Activated CD8-positive, alpha-beta memory T cell treated with anti-CD3 and anti-CD28 coated beads, Interleukin-2, amount 50 U/mL, for 24 hours (primary cell): ENCODE measurements at regions not wholly inside any gene's neighbourhood (a gene's known extent, or its start where the extent isn't known, plus 50 kb on each side); places are given as distances from the start of the nearest gene placed in this dataset.
"Not testable (repeated sequence)": the region's sequence is repeated elsewhere in the genome, so short reads cannot be mapped to it uniquely, and the experiment has no call there.

ENCODE experiments used
- DNase-seq: peaks from one replicate; pipeline ENCODE4 v3.0.0-alpha.2; 2020; ENCODE audit errors: extremely low read depth

DNA sequence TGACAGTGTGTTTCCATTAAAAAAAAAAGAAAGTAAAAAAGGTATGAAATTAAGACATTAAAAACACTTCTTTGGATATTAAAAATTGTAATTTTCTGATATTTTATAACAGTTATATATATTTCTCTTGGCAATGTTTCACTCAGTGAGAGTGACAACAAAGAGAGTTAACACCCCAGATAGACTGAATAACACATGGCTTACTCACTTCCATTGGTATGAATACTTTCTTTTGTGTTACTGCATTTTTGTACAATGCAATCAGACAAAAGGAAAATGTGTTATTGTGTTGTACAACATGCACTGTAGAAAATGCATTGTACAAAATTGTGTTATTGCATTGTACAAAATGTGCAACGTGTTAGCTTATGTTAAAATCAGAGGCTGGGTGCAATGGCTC, 676.6 kb upstream of the AMELY start:
- DNase-seq, result not testable (repeated sequence)

DNA sequence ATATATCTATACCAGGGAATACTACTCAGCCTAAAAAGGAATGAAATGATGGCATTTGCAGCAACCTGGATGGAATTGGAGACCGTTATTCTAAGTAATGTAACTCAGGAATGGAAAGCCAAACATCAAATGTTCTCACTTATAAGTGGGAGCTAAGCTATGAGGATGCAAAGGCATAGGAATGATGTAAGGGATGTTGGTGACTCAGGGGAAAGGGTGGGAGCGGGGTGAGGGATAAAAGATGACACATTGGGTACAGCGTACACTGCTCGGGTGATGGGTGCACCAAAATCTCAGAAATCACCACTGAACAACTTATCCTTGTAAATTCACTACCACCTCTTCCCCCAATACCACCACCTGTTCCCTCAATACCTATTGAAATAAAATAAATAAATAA, 651.0 kb upstream of the AMELY start:
- DNase-seq, result no peak

DNA sequence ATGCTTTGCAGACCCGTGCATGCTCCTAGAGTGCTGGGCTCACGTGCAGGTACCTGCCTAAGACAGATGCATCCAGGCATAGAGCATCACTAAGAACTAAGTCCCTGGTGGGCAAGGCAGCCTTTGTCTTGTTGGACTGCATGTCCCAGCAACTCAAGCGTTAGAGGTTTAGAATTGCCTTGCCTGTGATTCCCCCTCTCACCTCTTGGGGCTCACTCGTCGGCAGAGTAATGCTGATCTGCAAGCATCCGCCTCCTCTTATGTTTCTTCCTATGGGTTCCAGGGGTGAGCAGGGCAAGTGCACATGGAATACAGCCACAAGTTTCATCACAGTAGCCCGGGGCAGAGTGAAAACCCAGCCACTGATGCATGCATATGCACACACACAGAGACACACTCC, 646.1 kb upstream of the AMELY start:
- no peak for DNase-seq

DNA sequence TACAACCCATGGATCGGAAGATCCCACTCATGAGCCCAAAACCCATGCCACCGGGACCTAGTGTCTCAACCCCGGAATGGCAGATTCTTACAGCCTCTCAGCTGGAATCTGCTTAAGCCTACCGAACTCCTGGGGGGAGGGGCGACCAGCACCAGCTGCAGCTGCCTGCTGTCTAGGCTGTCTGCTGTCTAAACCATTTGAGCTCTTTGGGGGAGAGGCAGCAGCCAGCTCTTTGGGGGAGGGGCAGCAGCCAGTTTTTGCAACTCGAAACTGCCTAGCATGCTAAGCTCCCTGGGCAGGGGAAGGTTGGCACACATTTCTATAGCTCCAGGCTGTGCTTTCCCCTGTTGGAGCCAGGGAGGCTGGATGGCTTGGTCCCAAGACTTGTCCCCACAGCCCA, 643.5 kb upstream of the AMELY start:
- DNase-seq, result no peak

DNA sequence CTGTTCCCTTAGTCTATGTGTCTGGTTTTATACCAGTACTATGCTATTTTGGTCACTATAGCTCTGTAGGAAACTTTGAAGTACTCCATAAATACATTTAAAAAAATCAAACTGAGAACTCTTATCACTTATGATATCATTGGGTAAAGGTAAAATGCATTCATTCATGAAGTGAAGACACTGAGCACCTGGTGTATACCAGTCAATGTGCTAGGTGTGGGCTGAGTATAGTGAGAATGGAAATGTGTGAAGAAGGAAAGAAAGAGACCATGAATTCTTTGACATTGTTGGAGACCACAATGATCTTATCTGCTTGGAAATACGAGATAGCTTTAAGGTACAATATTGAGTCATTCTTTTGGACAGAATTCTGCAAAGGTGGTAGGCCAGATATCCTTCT, 633.5 kb upstream of the AMELY start:
- no peak for DNase-seq

DNA sequence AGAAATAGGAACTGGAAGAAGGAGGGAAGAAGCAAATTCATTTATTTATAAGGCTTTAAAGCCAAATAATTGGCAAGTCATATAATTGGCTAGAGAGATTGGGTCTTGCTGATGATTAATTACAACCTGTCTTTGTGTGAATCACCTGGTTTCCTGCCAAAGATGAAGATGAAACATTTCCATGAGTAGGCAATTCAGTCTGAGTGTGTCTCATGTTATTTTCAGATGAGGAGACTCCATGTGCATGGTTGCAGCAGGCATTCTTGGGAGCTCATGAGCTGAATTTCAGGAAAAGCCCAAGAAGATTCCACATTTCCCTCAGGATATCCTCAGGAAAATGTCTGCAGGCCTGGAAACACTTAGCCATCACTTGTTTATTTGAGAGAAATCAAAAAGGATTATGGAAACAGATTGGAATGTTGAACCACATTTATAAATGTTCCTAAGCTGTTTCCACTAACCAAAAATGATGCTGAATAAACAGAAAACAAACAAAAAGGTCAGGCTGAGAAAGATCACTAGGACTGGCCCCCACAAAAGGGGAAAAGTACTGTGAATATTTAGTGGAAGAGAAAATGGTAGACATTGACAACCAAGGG, 632.7 kb upstream of the AMELY start:
- no peak for DNase-seq

DNA sequence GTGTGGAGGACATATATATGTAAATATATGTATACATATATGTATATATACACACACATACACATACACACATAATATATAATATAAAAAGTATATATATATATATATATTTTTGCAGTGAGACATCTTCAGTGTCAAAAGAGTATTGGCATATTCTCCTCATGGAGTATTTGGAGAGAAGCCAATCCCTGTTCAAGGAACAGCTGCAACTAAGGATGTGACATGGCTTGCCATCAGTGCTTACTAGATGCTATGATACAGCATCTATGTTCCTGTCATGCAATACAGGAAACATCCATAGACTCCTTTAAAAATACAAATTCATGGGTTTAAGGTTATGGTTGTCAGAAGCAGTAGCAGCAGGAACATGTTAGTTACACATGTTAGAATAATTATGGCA, 632.0 kb upstream of the AMELY start:
- no peak for DNase-seq

DNA sequence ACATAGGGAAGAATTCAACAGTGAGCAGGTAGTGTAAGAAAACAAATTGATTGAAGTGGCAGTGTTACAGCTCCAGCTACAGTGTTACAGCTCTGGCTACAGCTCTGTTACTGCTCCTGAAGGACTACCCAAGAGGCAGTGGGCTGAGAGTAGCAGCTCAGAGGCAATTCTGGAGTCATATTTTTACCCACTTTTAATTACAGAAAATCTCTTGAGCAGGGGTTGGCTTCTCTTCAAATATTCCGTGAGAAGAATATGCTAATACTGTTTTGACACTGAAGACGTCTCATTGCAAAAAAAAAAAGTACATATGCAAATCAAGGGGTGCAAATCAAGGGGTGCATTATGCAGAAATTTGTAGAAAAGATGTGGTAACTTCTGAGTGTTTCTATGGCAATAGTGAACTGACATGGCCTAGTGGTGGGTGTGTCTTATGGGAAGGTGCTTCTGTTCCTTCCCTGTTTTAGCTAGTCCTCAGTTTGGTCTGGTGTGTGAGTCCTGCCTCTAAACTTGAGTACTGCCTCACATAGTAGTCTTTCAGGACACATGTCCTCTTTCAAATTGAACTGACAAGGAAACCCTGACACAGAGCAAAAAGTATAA, 630.8 kb upstream of the AMELY start:
- DNase-seq, result no peak

DNA sequence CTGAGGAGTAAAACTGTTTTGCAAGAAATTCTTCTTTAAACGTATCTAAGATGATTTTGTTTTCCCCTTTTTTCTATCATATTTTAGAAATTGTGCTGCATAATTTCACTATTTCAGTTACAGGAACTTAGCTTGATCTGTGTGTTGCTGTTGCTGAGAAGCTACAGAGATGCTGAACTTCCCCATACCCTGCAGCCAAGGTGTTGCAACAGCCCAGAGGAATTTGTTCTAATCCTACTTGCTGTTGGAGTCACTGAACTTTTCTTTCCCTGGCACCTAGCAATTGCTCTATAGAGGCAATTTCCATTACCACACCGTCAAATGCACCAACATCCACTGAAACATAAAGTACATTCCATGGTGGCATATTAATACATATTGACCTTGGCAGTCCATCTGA, 617.8 kb upstream of the AMELY start:
- DNase-seq, result no peak

DNA sequence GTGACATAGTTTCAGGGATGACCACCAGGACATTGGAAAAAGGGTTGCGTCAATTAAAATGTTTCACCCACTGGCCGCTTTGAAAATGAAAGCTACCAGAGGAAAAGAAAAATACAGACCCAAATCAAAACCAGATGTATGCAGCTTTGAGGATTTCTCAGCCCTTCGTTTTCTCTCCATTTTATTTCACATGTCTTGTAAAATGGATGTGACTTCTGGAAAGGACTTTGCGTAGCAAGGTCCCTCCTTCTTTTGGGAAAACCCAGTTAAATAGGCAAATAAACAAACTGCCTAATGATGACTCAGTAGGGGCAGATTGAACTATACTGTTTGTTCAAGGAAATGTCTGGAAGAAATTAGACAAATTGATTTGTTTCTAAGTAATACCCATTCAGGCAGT, 616.0 kb upstream of the AMELY start:
- not testable (repeated sequence) for DNase-seq

DNA sequence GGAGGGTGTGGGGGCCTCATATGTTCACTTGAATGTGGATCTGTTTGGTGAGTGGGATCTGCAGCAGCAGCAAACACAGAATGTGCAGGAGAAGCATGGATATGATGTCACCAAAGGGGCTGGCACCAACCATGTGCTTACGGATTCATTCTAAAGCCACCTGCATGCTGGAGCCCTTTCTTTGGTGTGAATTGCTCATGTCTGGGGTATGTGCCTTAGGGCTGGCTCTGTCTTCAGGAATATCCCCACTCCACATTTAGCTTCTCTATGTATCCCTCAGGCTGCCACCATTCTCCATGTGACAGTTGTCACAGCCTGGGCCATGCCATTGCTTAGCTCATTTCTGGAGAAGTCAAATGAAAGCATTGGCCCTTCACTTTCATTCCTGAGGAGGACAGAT, 606.8 kb upstream of the AMELY start:
- no peak for DNase-seq

DNA sequence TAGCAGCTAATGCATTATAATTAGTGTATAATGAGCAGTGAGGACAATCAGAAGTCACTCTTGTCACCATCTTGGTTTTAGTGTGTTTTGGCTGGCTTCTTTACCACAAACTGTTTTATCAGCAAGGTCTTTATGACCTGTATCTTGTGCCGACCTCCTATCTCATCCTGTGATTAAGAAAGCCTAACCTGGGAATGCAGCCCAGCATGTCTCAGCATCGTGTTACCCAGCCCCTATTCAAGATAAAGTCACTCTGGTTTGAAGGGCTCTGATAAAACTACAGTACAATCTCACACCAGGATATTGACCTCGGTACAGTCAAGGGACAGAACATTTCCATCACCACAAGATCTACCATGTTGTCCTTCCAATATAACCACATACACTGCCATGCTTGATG, 604.7 kb upstream of the AMELY start:
- DNase-seq, result no peak

DNA sequence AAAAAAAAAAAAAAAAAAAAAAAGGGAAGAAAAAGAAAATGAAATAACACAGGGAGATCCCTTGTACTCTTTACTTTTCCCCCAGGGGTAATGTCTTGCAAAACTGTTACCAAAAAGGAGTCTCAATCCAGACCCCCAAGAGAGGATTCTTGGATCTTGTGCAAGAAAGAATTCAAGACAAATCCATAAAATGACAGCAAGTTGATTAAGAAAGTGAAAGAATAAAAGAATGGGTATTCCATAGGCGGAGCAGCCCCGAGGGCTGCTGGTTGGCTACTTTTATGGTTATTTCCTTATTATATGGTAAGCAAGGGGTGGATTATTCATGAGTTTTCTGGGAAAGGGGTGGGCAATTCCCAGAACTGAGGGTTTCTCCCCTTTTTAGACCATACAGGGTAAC, 604.3 kb upstream of the AMELY start:
- DNase-seq, result no peak

DNA sequence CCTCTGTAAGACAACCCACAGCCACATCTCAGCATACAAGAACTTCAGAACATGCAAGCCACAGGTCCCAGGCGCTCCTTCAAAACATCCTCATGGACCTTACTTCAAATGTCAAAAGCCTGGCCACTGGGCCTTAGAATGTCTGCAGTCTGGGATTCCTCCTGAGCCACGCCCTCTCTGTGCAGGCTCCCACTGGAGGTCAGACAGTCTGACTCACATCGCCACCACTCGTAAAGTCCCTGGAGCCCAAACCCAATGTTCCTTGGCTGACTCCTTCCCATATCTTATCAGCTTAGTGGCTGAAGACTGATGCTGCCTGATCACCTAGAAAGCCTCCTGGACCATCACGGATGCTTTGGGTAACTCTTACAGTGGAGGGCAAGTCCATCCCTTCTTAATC, 591.3 kb upstream of the AMELY start:
- no peak for DNase-seq

DNA sequence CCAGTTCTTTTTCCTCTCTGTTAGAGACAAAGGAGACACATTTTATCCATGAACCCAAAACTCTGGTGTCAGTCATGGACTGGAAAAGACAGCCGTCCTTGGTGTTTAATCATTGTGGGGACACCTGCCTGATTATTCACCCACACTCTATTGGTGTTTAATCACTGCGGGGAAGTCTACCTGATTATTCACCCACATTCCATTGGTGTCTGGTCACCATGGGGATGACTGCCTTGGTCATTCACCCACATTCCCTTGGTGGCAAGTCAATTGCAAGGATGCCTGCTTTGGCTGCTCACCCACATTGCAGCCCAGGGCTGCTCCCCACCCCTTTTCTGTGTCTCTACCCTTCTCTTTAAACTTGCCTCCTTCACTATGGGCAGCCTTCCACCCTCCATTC, 589.7 kb upstream of the AMELY start:
- no peak for DNase-seq

DNA sequence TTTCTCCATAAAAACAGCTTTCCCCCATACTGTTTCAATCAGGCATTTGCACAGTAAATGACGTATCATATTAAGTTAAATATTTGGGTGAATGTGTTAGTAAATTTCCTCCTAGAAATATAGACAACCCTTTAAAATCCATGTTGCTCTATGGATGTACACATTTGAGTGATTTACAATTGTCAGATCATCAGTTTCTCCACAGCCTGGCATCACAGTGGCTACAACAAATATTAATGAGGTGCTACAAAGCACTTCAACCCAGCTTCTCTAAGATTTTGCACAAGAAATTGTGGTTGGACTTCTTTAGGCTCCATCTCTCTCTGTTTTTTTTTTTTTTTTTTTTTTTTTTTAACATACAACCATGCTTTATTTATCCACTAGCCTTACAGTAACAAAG, 584.4 kb upstream of the AMELY start:
- DNase-seq, result no peak

DNA sequence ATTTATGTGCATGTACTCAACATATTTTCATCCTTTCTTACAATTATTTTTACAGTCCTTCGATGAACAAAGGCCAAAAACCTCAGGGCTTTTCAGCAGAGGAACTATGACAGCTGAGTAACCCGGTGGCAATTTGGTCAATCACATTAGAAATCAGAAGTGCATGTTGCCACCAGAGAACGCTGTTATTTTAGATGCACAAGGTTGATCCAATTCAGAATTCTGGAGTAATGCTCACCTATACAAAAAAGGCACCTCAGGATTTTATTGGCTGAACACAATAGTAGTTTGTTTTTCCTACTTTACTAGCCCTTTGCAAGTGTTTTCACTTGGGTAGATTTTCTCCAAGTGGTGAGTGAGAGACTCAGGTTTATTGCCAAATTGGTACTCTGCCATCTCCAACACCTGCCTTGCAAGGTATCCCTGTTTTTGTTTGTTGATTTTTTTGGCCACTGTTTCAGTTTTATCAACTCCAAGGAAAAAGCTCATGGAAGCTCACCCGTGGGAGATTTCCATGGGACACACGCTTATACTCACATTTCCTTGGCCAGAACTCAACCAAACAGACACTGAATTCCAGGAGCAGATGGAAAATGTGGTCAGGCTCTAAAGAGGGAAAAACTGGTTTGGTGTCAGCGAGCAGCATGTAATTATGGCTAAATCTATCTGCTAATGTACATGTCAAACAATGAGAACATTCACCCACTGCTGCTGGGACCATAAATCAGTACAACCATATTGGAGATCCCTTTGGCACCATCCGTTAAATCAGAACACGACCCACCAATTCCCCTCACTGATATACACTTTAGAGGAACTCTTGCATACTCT, 573.1 kb upstream of the AMELY start:
- DNase-seq, result not testable (repeated sequence)

DNA sequence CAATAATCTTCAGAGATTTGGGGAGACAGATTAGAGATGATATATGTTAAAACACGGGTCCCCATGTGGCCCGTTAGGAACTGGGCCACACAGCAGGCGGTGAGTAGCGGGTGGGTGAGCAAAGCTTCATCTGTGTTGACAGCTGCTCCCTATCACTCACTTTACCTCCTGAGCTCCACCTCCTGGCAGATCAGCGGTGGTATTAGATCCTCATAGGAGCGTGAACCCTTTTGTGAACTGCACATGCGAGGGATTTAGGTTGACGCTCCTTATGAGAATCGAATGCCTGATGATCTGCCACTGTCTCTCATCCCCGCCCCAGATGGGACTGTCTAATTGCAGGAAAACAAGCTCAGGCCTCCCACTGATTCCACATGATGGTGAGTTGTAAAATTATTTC, 560.4 kb upstream of the AMELY start:
- no peak for DNase-seq

DNA sequence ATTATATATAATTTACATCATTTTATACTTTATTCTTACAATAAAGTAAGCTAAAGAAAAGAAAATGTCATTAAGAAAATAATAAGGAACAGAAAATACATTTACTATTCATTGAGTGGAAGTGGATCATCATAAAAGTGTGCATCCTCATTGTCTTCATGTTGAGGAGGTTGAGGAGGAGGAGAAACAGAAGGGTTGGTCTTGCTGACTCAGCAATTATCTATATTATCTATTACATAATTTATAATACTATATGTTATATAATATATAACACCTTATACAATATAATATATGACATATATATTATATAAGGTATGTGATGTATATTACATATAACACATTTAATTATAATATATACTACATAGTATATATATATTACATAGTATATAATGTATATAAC, 558.5 kb upstream of the AMELY start:
- DNase-seq, result no peak

DNA sequence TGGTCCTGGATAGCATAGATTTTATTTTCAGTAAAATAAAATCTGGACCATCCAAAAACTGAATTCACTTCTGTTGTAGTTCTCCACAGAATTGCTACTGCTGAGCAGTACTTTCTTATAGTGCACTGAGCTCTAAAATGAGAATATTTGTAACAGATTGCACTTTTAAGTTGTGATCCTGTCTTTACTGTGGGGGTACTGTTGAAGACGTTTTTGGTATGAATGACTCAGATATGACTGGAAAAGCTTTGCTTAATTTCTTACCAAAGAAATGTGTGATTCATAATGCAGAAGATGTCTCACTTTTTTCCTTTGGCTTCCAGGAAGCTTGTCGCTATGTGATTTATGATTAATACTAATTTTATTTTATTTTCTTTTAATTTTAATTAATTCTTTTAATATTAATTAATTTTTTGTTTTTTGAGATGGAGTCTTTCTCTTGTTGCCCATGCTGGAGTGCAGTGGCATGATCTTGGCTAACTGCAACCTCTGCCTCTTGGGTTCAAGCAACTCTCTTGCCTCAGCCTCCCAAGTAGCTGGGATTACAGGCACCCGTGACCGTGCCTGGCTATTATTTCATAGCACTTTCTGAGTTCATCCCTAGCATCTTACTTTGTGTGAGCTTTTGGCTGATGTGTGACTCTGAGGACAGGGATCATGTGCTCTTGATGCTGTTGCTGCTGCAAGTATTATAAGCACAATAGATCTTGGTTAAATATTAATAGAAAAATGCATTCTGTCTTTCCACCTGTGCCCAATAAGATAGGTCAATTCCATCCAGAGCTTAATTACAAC, 557.6 kb upstream of the AMELY start:
- DNase-seq, result no peak

DNA sequence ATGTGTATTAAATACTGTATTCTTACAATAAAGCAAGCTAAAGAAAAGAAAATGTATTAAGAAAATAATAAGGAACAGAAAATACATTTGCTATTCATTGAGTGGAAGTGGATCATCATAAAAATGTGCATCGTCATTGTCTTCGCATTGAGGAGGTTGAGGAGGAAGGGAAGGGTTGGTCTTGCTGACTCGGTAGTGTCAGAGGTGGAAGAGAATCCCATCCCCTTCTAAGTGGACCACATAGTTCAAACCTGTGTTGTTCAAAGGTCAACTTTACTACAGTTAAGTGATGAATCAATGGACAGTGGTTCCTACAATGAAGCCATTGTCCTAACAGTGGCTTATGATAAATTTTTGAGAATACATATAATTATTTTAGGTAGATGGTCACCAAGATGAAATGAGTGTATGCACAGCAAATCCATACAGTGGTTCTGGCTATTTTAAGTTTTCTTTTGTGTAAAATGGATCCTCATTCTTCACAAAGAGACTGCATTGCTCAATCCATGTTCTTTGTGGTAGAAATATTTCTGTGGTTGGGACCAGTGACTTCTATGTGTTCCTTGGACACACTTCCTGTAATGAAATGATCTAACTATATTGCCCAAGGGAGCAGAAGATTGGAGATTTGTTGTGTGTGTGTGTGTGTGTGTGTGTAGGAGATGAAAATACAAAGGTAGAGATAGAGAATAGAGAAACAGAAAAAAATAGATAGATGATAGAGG, 556.4 kb upstream of the AMELY start:
- DNase-seq, result no peak

DNA sequence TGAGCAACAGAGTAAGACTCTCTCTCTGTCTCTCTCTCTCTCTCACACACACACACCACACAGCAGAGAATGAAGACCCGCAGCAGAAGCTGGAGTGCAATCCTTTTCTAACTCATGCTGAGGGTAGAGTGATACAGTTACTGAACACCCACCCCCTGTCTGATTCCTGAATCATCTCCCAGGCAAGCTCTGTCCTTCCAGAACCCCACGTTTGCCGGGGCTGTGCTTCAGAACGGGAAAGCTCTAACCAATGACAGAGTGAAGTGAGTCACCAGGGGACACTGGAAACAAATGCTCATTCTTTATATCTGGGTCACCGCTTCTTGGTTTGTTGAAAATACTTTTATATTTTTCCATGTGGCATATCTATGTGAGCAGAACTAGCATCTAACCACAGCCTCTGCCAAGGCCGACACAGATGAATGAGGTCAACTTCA, 553.7 kb upstream of the AMELY start:
- no peak for DNase-seq
